GM18520 (cell line): ENCODE measurements at regions not wholly inside any gene's neighbourhood (a gene's known extent, or its start where the extent isn't known, plus 50 kb on each side); places are given as distances from the start of the nearest gene placed in this dataset.

Experiments used
- ATAC-seq: cut with Tn5 transposase; IDR thresholded peaks from one replicate; pipeline ENCODE4 v1.9.1; 2021; ENCODE audit not compliant: unreplicated experiment

GRCh38 chr7:17732083-17732482 is 208.2 kb downstream of the SNX13 start:
- ATAC-seq: no peak
